Suprapubic skin (tissue), 4 donors: ENCODE measurements at regions not wholly inside any gene's neighbourhood (a gene's known extent, or its start where the extent isn't known, plus 50 kb on each side); places are given as distances from the start of the nearest gene placed in this dataset.
"Not testable (repeated sequence)": the region's sequence is repeated elsewhere in the genome, so short reads cannot be mapped to it uniquely, and the experiment has no call there.

Experiments used
- DNase-seq, 2 donors: peaks; one replicate each; pipeline ENCODE4 v3.0.0-alpha.2; 2019; ENCODE audit warnings: low spot score in 2 of 2
- H3K27ac ChIP-seq: fragments of 200-600 bp; sonication (generic); one replicate; pipeline ENCODE4 v1.5.1; 2019
- H3K27me3 ChIP-seq: fragments of 200-600 bp; sonication (generic); one replicate; pipeline ENCODE4 v1.5.1; 2019
- H3K36me3 ChIP-seq: fragments of 200-600 bp; sonication (generic); one replicate; pipeline ENCODE4 v1.5.1; 2019
- H3K4me1 ChIP-seq: fragments of 200-600 bp; sonication (generic); one replicate; pipeline ENCODE4 v1.5.1; 2019
- H3K4me3 ChIP-seq: fragments of 200-600 bp; sonication (generic); one replicate; pipeline ENCODE4 v1.5.1; 2019; ENCODE audit warnings: mild to moderate bottlenecking
- H3K9me3 ChIP-seq: fragments of 200-600 bp; sonication (generic); one replicate; pipeline ENCODE4 v1.5.1; 2019
- CTCF ChIP-seq, 2 donors: fragments of 200-600 bp in 1 of 2; fragments of 450-650 bp in 1 of 2; sonication (generic) in 1 of 2; IDR thresholded peaks; one replicate each; pipeline ENCODE4 v1.5.1; 2016 to 2019; ENCODE audit warnings: antibody characterized with exemption in 2 of 2, mild to moderate bottlenecking in 1 of 2, moderate library complexity in 1 of 2
- EP300 ChIP-seq: sonication (generic); formaldehyde crosslinking; IDR thresholded peaks from one replicate; pipeline ENCODE4 v1.6.1; 2017; ENCODE audit warnings: antibody characterized with exemption
- POLR2A ChIP-seq, 2 donors: fragments of 450-650 bp; IDR thresholded peaks; one replicate each; pipeline ENCODE4 v1.6.1; 2017; ENCODE audit warnings: antibody characterized with exemption in 2 of 2, mild to moderate bottlenecking in 2 of 2, moderate library complexity in 2 of 2
- POLR2AphosphoS5 ChIP-seq, 3 donors: sonication (generic); formaldehyde crosslinking; IDR thresholded peaks; one replicate each; pipeline ENCODE4 v1.6.1; 2017; ENCODE audit warnings: antibody characterized with exemption in 3 of 3
- WGBS: methylation state at CpG from one replicate; pipeline ENCODE4 v1.1.5; 2018; 5-methylcytosine and 5-hydroxymethylcytosine counted together

DNA sequence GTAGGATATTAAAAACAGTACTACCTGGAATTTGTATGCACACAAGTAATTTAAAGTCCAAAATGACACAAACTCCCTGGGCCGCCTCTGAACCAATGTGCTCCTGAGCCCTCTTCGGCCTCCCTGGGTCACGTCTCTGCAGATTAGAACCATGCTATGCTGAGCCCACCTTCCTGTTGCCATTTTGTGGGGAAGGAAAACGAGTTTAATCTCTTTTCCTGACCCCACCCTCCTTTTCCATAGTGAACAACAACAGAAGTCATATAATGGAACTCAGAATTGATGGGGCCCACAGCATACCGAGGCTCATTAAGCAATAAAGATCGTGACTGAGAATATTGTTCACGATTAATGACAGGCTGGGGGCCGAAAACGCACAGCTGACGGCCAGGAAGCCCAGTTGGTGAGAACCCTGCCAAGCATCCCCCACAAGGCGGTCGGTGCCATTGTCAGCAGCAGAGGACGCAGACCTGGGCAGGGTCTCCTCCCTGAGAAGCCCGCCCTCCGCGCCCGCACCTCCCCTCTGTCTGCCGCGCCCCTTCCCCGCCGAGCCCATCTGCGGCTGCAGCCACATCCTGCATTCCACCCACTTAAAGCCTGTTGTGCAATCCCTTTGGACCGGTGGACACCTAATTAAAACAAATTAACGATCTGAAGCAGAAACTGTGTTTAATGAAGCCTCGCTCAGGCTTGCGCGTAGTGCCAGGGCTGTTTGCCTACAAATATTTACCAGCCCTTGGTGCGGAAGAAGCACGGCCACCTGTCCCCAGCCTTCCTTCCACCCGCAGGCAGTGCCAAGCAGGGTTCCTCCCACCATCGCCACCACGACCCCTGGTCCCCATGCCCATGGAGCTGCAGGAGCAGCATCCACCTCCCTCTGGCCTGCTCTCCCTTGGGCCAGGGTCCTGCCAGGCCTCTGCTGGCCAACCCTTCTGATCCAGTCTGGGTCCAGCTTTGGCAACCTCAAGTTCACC lies 68.1 kb downstream of the DLL1 start:
- Histone ChIP-seq H3K9me3 (no peaks in the 10 kb centered on the region), H3K4me1 (peaks cover 38% of the 10 kb centered on the region), H3K27me3 (peaks cover 19% of the 10 kb centered on the region), H3K4me3 (no peak overlapping the region), H3K27ac (no peak overlapping the region), H3K36me3 (no peaks in the 10 kb centered on the region)
- no peak for TF ChIP-seq CTCF (IDR thresholded peaks at IDR 0.05)
- 54% methylated on average over 27 of the region's 32 CpGs for WGBS
- DNase-seq, result peak; percentile 63 to 76

- H3K27ac ChIP-seq, result no peak overlapping the region
- peaks cover 17% of the 10 kb centered on the region for H3K27me3 ChIP-seq
- no peaks in the 10 kb centered on the region for H3K9me3 ChIP-seq
- TF ChIP-seq CTCF (IDR thresholded peaks at IDR 0.05) (no peak), EP300 (no peak), POLR2AphosphoS5 (IDR thresholded peaks at IDR 0.05) (no peak), POLR2A (IDR thresholded peaks at IDR 0.05) (no peak)
- peak; percentile 46 to 71 for DNase-seq
- H3K36me3 ChIP-seq, result no peaks in the 10 kb centered on the region
- WGBS, result 78% methylated on average over 14 of the region's 29 CpGs
- H3K4me3 ChIP-seq, result no peak overlapping the region
- H3K4me1 ChIP-seq, result peaks cover 38% of the 10 kb centered on the region
These were observed 69.0 kb downstream of the DLL1 start for GRCh38 chr6:170221753-170222400.

GRCh38 chr6:170221052-170221752 lies 69.7 kb downstream of the DLL1 start:
- WGBS, result 85% methylated on average over 29 of the region's 29 CpGs
- TF ChIP-seq POLR2AphosphoS5 (IDR thresholded peaks at IDR 0.05), result no peak
- no peak for TF ChIP-seq CTCF (IDR thresholded peaks at IDR 0.05)
- no peak for TF ChIP-seq POLR2A (IDR thresholded peaks at IDR 0.05)
- no peak for TF ChIP-seq EP300
- Histone ChIP-seq H3K27ac (no peak overlapping the region), H3K27me3 (peaks cover 17% of the 10 kb centered on the region), H3K4me1 (peaks cover 33% of the 10 kb centered on the region), H3K4me3 (no peak overlapping the region), H3K9me3 (no peaks in the 10 kb centered on the region), H3K36me3 (no peaks in the 10 kb centered on the region)
- peak; percentile 24 to 53 for DNase-seq

- not testable (repeated sequence) for H3K4me1 ChIP-seq, H3K27ac ChIP-seq, DNase-seq, H3K9me3 ChIP-seq, H3K36me3 ChIP-seq, H3K4me3 ChIP-seq
- WGBS, result 94% methylated on average over 19 of the region's 19 CpGs
- peaks cover 25% of the 10 kb centered on the region for H3K27me3 ChIP-seq
These were observed 77.2 kb downstream of the DLL1 start for GRCh38 chr6:170213637-170214018.

DNA sequence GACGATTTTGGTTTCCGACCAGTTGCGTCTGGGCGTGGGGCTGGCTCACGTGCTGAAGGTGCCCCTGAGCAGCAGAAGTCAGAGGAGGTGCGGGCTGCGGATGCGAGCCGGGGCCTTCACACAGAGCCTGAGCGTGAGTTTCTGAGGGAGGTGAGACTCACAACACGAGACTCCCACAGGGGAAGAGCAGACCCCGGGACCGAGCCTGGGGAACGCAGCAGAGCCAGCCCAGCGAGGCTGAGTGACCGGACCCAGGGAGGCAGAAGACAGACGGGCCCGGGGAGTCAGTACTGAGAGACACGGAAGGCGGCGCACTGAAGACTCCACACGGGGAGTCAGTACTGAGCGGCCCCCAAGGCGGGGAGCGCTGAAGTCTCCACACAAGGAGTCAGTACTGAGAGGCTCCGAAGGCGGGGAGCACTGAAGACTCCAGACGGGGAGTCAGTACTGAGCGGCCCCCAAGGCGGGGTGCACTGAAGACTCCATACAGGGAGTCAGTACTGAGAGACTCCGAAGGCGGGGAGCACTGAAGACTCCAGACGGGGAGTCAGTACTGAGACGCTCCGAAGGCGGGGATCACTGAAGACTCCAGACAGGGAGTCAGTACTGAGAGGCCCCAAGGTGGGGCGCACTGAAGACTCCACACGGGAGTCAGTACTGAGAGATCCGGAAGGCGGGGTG lies 77.8 kb downstream of the DLL1 start:
- no peaks in the 10 kb centered on the region for H3K4me1 ChIP-seq
- TF ChIP-seq POLR2A (IDR thresholded peaks at IDR 0.05) (no peak), EP300 (no peak), POLR2AphosphoS5 (IDR thresholded peaks at IDR 0.05) (no peak)
- peaks cover 27% of the 10 kb centered on the region for H3K27me3 ChIP-seq
- no peak overlapping the region for H3K4me3 ChIP-seq
- WGBS, result 90% methylated on average over 38 of the region's 40 CpGs
- DNase-seq, result peak; percentile 54 to 57
- H3K27ac ChIP-seq, result no peak overlapping the region
- no peaks in the 10 kb centered on the region for H3K36me3 ChIP-seq
- no peaks in the 10 kb centered on the region for H3K9me3 ChIP-seq
